GM12874 (cell line): ENCODE measurements at regions not wholly inside any gene's neighbourhood (a gene's known extent, or its start where the extent isn't known, plus 50 kb on each side); places are given as distances from the start of the nearest gene placed in this dataset.

Source experiments
- TF ChIP-seq, protein P1 (sequence below): IDR thresholded peaks from 2 replicates; pipeline ENCODE4 v1.5.1; 2011; ENCODE audit warnings: low read depth, mild to moderate bottlenecking, control low read depth, low read length, moderate library complexity; ENCODE audit not compliant: insufficient read depth

DNA sequence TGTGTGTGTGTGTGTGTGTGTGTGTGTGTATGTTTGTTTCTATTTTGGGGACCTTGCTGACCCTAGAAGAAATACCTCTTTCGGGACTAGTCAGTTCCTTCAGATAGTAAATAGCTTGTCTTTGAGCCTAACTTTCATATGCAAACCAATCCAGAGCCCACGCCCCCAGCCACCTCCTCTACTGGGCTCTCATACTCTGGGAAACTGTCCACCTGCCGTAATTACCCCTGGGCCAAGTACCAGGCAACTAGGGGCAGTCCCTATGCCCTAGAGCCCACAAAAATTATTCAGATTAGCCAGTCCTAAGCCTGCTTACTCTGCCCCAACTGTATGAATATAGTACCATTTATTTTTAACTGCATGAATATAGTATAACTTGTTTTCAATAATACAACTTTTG, 970.4 kb downstream of the EPHA4 start:
- TF ChIP-seq, protein P1, sequence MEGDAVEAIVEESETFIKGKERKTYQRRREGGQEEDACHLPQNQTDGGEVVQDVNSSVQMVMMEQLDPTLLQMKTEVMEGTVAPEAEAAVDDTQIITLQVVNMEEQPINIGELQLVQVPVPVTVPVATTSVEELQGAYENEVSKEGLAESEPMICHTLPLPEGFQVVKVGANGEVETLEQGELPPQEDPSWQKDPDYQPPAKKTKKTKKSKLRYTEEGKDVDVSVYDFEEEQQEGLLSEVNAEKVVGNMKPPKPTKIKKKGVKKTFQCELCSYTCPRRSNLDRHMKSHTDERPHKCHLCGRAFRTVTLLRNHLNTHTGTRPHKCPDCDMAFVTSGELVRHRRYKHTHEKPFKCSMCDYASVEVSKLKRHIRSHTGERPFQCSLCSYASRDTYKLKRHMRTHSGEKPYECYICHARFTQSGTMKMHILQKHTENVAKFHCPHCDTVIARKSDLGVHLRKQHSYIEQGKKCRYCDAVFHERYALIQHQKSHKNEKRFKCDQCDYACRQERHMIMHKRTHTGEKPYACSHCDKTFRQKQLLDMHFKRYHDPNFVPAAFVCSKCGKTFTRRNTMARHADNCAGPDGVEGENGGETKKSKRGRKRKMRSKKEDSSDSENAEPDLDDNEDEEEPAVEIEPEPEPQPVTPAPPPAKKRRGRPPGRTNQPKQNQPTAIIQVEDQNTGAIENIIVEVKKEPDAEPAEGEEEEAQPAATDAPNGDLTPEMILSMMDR, result no peak

DNA sequence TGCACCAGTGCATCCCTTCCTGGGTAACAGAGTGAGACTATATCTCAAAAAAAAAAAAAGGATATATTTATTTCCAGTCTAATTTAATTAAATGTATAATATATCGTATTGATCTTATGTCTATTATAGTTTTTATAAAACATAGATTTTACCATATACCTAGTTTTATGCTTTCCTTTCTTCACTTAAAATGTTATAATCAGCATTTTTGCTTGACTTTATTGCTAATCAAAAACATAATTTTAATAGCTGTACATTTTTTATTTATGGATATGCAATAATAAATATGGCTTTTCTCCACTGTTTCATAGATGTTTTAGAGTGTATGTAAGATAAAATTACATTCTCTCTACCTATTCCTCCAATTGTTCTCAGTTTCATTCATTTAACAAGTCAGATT, 958.0 kb downstream of the EPHA4 start:
- TF ChIP-seq, protein P1, result no peak

DNA sequence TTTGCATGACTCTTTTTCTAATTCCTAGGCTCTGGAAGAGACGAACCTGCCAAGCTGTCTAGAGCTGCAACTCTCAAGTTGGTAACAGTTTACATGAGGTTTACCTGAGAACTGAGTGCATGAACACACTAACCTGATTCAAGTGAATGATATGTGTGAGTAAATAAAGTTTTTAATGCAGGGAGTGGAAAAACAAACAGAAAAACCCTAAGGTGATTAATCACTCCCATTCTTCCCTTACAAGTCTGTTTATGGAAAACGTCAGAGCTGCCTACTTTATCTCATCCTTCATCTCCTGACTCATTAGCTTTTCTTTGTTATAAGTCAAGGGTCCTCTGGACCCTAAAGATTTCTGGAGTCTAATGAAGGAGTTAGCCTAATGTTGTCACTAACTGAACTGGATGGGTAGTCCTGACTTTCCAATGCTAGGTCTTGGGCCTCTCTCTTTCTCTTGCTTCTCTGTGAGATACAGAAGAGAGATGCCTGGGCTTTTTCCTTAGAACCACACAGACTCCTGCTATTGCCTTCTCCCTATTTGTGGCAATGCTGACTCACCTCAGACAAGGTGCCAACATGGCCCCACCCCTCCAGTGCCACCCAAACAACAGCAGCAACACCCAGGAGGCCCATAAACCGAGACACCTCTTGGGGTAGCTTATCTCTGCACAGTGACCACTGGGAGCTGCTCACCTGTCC, 952.4 kb downstream of the EPHA4 start:
- TF ChIP-seq, protein P1, result no peak

DNA sequence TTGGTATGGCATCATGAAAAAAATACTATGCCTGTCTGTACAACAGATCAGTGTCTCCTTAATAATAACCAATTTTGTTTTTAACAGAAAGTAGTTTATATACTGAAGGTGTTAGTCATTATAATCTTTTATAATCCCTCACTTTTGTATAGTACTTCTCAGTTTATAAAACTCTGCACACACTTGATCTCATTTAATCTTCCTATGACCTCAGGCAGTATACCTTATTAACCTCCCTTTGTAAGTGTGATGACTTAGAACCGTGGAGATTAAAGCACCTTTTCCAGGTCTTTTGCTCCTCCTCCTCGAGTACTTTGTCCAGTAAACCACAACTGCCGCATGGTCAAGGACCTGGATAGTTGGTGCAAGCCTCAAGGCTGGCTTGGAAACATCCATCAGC, 945.5 kb downstream of the EPHA4 start:
- TF ChIP-seq, protein P1, result no peak

DNA sequence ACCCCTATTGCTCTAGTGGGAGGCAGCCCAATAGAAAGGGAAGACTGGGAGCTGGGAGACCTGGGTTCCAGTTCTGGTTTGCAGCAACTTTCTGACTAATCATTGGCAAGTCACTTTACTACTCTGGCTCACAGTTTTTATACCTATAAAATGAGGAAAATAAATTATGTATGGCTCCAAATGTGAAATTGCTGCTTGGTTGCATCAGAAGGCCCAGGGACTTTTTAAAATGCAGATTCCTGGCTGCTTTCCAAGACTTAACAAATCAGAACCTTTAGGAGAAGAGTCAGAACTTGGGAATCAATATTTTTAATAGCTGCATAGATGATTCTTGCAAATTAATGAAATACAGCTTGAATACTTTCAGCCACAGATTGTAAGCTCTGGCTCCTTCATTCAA, 943.9 kb downstream of the EPHA4 start:
- TF ChIP-seq, protein P1, result no peak

DNA sequence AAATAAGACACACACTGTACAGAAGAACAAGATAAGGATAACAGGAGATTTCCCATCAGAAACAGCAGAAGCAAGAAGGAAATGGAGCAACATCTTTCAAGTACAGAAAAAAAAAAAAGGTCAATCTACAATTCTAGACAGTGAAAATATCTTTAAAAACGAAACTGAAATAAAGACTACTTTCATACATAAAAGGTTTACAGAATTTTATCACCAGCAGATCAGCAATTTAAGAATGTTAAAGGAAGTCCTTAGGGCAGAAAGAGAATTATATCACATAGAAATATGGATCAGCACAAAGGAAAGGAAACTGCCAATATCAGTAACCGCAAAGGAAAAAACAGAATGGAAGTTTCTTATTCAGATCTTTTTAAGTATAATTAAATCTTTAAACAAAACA, 931.0 kb downstream of the EPHA4 start:
- TF ChIP-seq, protein P1, result no peak

DNA sequence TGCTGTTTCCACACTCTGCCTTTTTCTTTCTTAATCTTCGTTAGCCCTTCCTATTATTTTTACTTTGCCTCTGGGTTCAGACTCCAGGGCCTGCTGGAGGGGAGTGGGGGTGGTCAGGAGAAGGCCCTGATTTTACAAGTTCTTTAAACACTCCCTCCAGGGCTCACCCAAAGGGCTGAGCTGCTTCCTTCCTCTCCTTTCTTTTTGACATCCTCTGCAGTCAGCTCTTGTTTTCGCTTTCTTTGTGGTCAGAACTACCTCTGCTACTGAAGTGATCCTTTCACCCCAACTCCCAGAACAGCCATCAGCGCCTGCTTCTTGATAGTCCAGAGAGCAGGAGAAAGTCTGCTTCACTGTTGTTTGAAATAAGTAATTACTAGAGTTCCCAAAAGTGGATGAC, 925.7 kb downstream of the EPHA4 start:
- TF ChIP-seq, protein P1, result no peak
